NB4 (cell line): ENCODE measurements at regions not wholly inside any gene's neighbourhood (a gene's known extent, or its start where the extent isn't known, plus 50 kb on each side); places are given as distances from the start of the nearest gene placed in this dataset.

Experiments used
- CTCF ChIP-seq: IDR thresholded peaks from one replicate; pipeline ENCODE4 v1.5.1; 2012; ENCODE audit warnings: low read depth, low read length
- MYC ChIP-seq: IDR thresholded peaks from 2 replicates; pipeline ENCODE4 v1.6.1; 2011; ENCODE audit warnings: low read depth, low read length
- POLR2A ChIP-seq: IDR thresholded peaks from 2 replicates; pipeline ENCODE4 v1.6.1; 2011; ENCODE audit warnings: mild to moderate bottlenecking; ENCODE audit not compliant: insufficient read length; ENCODE audit errors: extremely low read depth

- TF ChIP-seq POLR2A (no peak), CTCF (no peak), MYC (no peak)
Measured at GRCh38 chr4:149881744-149882143, 66.1 kb upstream of the IQCM start.
